GM12892 (cell line): ENCODE measurements at regions not wholly inside any gene's neighbourhood (a gene's known extent, or its start where the extent isn't known, plus 50 kb on each side); places are given as distances from the start of the nearest gene placed in this dataset.

ENCODE experiments used
- POLR2A ChIP-seq: IDR thresholded peaks from 2 replicates; pipeline ENCODE4 v1.6.1; 2011; ENCODE audit warnings: low read depth, low read length, control low read depth
- POLR2AphosphoS5 ChIP-seq: IDR thresholded peaks from 2 replicates; pipeline ENCODE4 v1.6.1; 2011; ENCODE audit warnings: low read depth, low read length, control low read depth
- TAF1 ChIP-seq: IDR thresholded peaks from 2 replicates; pipeline ENCODE4 v1.6.1; 2011; ENCODE audit warnings: low read depth, mild to moderate bottlenecking, control low read depth, low read length, borderline replicate concordance

DNA sequence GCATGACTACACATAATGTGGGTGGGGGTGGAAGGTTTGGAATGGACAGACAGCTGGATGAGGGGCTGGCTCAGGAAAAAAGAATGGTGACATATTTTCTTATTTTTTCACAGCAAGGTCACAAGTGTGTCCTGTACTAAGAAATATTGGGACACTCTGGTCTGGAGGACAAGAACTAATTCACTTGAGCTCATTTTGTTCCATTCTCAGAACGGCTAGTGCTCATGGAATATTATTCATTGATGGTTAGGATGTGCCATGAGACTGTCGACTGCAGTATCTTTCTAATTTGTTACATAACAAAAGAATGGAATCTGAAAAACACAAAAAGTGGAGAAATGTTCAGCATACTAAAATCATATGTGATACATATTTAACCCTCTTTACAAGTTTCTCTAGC lies 149.5 kb downstream of the BMP4 start:
- TF ChIP-seq TAF1: no peak
- TF ChIP-seq POLR2A: no peak
- no peak for TF ChIP-seq POLR2AphosphoS5
